ENCODE measurements at regions not wholly inside any gene's neighbourhood (a gene's known extent, or its start where the extent isn't known, plus 50 kb on each side); places are given as distances from the start of the nearest gene placed in this dataset.

DNA sequence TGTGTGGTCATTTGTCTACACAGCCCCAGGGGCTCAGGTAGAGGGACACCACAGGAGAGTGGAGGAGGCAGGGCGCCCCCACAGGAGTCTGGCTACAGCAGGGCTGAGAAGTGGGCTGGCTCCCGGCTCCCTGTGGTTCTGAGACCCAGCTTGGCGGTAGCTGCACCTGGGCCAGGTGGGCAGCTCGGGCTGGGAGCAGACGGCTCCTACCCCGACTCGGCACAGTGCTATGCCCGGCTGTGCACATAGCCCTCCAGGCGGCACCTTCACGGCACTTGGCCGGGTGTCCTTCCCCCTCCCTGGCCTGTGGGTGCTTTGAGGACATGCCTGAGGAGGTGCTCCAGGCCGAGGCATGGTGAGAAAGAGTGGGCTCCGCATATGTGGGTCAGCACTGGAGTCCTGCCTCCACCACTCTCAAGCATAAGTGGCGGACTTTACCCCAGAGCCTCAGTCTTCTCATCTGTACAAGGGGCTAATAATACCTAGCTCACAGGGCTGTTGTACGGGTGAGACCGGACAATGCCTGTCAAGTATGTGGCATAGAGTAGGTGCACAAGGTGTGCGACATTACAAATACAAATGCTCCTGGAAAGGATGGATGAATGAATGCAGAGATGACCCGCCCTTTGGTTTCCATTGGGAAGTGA is 50.1 kb upstream of the JPH3 start:
- no peak for DNase-seq
- WGBS, 2 donors (ENCODE audit: low coverage in 1 of 2), result 81 to 88% methylated on average over 4 to 14 of the region's 18 CpGs
- Histone ChIP-seq H3K36me3 (no peaks in the 10 kb centered on the region), H3K4me1 (peaks cover 0 to 3% (median 1%) of the 10 kb centered on the region in 4 donors), H3K9me3 (no peaks in the 10 kb centered on the region), H3K27ac (no peak overlapping the region), H3K4me3 (no peak overlapping the region), H3K27me3 (peaks cover 2% of the 10 kb centered on the region)
- intact Hi-C loops (cut with DNase I; ENCODE audit: low total_unique reads) (no loop called here), in situ Hi-C loops (cut with MboI; ENCODE audit: low pct_ligation_motif_present in 1 of 4, low pct_unique_long_range_greater_than_20kb in 1 of 4, low sequenced_read_pairs in 3 of 4) (no loop called here)
- TF ChIP-seq POLR2A (IDR thresholded peaks at IDR 0.05) (no peak), POLR2AphosphoS5 (IDR thresholded peaks at IDR 0.05) (no peak), EP300 (IDR thresholded peaks at IDR 0.05; ENCODE audit: low read depth) (no peak)
- TF ChIP-seq, protein P1, sequence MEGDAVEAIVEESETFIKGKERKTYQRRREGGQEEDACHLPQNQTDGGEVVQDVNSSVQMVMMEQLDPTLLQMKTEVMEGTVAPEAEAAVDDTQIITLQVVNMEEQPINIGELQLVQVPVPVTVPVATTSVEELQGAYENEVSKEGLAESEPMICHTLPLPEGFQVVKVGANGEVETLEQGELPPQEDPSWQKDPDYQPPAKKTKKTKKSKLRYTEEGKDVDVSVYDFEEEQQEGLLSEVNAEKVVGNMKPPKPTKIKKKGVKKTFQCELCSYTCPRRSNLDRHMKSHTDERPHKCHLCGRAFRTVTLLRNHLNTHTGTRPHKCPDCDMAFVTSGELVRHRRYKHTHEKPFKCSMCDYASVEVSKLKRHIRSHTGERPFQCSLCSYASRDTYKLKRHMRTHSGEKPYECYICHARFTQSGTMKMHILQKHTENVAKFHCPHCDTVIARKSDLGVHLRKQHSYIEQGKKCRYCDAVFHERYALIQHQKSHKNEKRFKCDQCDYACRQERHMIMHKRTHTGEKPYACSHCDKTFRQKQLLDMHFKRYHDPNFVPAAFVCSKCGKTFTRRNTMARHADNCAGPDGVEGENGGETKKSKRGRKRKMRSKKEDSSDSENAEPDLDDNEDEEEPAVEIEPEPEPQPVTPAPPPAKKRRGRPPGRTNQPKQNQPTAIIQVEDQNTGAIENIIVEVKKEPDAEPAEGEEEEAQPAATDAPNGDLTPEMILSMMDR (IDR thresholded peaks at IDR 0.05), result no peak

DNA sequence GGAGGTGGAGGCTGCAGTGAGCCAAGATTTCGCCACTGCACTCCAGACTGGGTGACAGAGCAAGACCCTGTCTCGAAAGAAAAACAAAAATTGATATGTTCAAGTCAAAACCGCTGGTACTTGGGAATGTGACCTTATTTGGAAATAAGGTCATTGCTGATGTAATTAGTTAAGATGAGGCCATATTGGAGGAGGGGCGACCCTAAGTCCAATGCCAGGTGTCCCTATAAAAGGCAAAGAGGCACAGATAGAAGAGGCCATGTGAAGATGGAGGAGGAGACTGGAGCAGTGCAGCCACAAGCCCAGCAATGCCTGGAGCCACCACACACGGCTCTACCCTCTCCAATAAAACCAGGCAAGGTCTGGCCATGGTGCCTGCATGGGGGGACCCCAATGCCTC is 50.8 kb upstream of the JPH3 start:
- no peak for TF ChIP-seq POLR2AphosphoS5 (IDR thresholded peaks at IDR 0.05)
- TF ChIP-seq, protein P1 (IDR thresholded peaks at IDR 0.05), result no peak
- TF ChIP-seq POLR2A (IDR thresholded peaks at IDR 0.05), result no peak
- no peak for TF ChIP-seq EP300 (IDR thresholded peaks at IDR 0.05; ENCODE audit: low read depth)
- in situ Hi-C loops (cut with MboI; ENCODE audit: low pct_ligation_motif_present in 1 of 4, low pct_unique_long_range_greater_than_20kb in 1 of 4, low sequenced_read_pairs in 3 of 4) (no loop called here), intact Hi-C loops (cut with DNase I; ENCODE audit: low total_unique reads) (loop anchor here (2.0 kb wide), 1 partner anchor 83 kb away; no protein-coding TSS in a partner anchor)
- H3K4me1 ChIP-seq, result peaks cover 0 to 3% (median 1%) of the 10 kb centered on the region in 4 donors
- H3K36me3 ChIP-seq, result no peaks in the 10 kb centered on the region
- H3K4me3 ChIP-seq, result no peak overlapping the region
- H3K27ac ChIP-seq, result no peak overlapping the region
- peaks cover 2% of the 10 kb centered on the region for H3K27me3 ChIP-seq
- 59 to 60% methylated on average over 4 to 5 of the region's 5 CpGs for WGBS, 2 donors (ENCODE audit: low coverage in 1 of 2)
- no peak for DNase-seq
- H3K9me3 ChIP-seq, result no peaks in the 10 kb centered on the region

DNA sequence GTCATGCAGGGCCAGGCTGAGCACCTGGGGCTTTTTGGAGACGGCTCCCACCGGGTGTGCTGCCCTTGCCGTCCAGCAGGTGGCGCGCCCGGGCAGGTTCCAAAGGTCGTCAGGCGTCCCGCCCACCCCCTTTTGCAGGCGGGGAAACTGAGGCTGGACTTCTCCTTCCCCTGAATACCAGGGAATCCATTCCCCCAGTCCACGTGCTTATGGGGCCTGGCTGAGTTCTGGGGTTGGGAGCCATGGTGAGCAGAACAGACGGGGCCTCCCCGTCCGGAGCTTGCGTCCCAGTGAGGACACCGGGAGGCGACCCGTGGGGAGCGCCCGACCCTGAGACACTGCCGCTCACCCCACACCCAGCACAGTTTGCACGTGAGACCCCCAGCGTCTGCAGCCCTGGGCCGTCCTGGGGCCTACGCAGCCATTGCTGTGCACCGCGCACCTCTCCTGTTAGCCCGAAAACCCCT is 51.8 kb upstream of the JPH3 start:
- no peak for TF ChIP-seq POLR2A (IDR thresholded peaks at IDR 0.05)
- TF ChIP-seq, protein P1 (IDR thresholded peaks at IDR 0.05), result peak; percentile 82 to 96 (median 93)
- no peak for TF ChIP-seq POLR2AphosphoS5 (IDR thresholded peaks at IDR 0.05)
- TF ChIP-seq EP300 (IDR thresholded peaks at IDR 0.05; ENCODE audit: low read depth), result no peak
- H3K4me1 ChIP-seq, result peaks cover 0 to 3% (median 0%) of the 10 kb centered on the region in 4 donors
- H3K36me3 ChIP-seq, result no peaks in the 10 kb centered on the region
- DNase-seq, result peak; percentile 41
- H3K4me3 ChIP-seq, result no peak overlapping the region
- in situ Hi-C loops (cut with MboI; ENCODE audit: low pct_ligation_motif_present in 1 of 4, low pct_unique_long_range_greater_than_20kb in 1 of 4, low sequenced_read_pairs in 3 of 4) (no loop called here), intact Hi-C loops (cut with DNase I; ENCODE audit: low total_unique reads) (loop anchor here (2.0 kb wide), 1 partner anchor 84 kb away; no protein-coding TSS in a partner anchor)
- H3K27ac ChIP-seq, result no peak overlapping the region
- WGBS, 2 donors (ENCODE audit: low coverage in 1 of 2), result 52% methylated on average over 27 of the region's 28 CpGs; no CpG with 5 or more reads in 1 of the 2 donors
- H3K27me3 ChIP-seq, result peaks cover 2% of the 10 kb centered on the region
- H3K9me3 ChIP-seq, result no peaks in the 10 kb centered on the region

DNA sequence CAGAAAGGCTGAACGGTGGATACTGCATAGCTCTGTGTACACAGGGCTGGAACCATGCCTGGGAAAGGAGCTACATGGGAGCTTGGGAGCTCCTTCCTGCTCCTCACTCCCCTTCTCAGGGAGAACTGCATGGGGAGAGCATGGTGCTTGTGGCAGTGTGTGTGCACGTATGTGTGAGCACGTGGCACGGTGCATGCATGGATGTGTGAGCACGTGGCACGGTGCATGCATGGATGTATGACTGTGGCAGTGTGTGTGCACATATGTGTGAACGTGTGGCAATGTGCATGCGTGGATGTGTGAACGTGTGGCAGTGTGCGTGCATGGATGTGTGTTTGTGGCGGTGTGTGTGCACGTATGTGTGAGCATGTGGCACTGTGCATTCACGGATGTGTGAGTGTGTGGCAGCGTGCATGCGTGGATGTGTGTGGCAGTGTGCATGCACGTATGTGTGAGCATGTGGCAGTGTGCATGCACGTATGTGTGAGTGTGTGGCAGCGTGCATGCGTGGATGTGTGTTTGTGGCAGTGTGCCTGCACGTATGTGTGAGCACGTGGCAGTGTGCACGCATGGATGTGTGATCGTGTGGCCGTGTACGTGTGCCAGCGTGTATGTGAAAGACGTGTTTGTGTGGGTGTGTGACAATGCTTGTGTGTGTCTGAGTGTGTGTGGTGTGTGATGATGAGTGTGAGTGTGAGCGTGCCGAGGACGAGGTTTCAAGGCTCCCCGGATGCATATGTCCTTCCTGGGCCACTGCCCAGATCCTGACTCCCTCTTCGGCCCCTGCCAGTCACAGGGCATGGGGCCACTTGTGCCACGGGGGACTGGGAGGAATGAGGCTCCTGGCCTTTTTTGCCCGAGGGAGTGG is 52.4 kb upstream of the JPH3 start:
- Histone ChIP-seq H3K4me3 (no peak overlapping the region), H3K27me3 (peaks cover 2% of the 10 kb centered on the region), H3K9me3 (no peaks in the 10 kb centered on the region), H3K4me1 (peaks cover 0 to 3% (median 0%) of the 10 kb centered on the region in 4 donors), H3K36me3 (no peaks in the 10 kb centered on the region), H3K27ac (no peak overlapping the region)
- no peak for DNase-seq
- TF ChIP-seq POLR2A (IDR thresholded peaks at IDR 0.05), result no peak
- 76% methylated on average over 34 of the region's 34 CpGs; no CpG with 5 or more reads in 1 of the 2 donors for WGBS, 2 donors (ENCODE audit: low coverage in 1 of 2)
- intact Hi-C loops (cut with DNase I; ENCODE audit: low total_unique reads), result loop anchor here (2.0 to 10.0 kb wide), 2 partner anchors 85 to 135 kb away; no protein-coding TSS in a partner anchor
- in situ Hi-C loops (cut with MboI; ENCODE audit: low pct_ligation_motif_present in 1 of 4, low pct_unique_long_range_greater_than_20kb in 1 of 4, low sequenced_read_pairs in 3 of 4), result no loop called here

Data from transverse colon (tissue), 4 donors.